ENCODE measurements at regions not wholly inside any gene's neighbourhood (a gene's known extent, or its start where the extent isn't known, plus 50 kb on each side); places are given as distances from the start of the nearest gene placed in this dataset.
"Not testable (repeated sequence)": the region's sequence is repeated elsewhere in the genome, so short reads cannot be mapped to it uniquely, and the experiment has no call there.

GRCh38 chr1:81259625-81260411 lies 540.9 kb upstream of the ADGRL2 start:
- no peaks in the 10 kb centered on the region for H3K36me3 ChIP-seq
- no peaks in the 10 kb centered on the region for H3K4me1 ChIP-seq
- DNase-seq (ENCODE audit: extremely low spot score) = no peak
- no peaks in the 10 kb centered on the region for H3K27me3 ChIP-seq
- WGBS = 87% methylated on average over 6 of the region's 6 CpGs
- TF ChIP-seq POLR2A (IDR thresholded peaks at IDR 0.05; ENCODE audit: low read depth) = no peak
- TF ChIP-seq, protein P1, sequence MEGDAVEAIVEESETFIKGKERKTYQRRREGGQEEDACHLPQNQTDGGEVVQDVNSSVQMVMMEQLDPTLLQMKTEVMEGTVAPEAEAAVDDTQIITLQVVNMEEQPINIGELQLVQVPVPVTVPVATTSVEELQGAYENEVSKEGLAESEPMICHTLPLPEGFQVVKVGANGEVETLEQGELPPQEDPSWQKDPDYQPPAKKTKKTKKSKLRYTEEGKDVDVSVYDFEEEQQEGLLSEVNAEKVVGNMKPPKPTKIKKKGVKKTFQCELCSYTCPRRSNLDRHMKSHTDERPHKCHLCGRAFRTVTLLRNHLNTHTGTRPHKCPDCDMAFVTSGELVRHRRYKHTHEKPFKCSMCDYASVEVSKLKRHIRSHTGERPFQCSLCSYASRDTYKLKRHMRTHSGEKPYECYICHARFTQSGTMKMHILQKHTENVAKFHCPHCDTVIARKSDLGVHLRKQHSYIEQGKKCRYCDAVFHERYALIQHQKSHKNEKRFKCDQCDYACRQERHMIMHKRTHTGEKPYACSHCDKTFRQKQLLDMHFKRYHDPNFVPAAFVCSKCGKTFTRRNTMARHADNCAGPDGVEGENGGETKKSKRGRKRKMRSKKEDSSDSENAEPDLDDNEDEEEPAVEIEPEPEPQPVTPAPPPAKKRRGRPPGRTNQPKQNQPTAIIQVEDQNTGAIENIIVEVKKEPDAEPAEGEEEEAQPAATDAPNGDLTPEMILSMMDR (IDR thresholded peaks at IDR 0.05) = no peak
- TF ChIP-seq POLR2AphosphoS5 (IDR thresholded peaks at IDR 0.05) = no peak
- TF ChIP-seq EP300 (IDR thresholded peaks at IDR 0.05) = no peak
- intact Hi-C loops (cut with DNase I) = no loop called here
- H3K9me3 ChIP-seq = no peaks in the 10 kb centered on the region
- no peak overlapping the region for H3K4me3 ChIP-seq
- H3K27ac ChIP-seq (replicated peaks in 1 of 4) = no peak overlapping the region

DNA sequence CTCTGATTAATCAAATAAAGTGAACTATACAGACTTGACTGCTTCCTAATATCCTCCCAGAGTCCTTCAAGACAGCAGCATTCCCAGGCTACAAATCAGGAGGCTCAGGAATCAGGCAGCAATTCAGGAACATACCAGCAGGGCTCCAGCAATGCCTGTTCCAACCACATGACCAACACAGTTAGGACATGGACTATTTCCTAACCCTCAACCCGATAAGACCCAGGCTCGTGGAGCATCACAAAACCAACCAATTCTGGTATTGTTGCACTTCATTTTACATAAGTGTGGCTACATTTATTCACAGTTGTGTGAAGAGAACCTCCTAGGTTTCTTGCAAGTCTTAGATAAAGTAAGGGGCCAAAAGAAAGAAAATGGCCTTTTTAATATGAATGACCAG lies 546.2 kb upstream of the ADGRL2 start:
- 89% methylated on average over 2 of the region's 2 CpGs for WGBS
- no peak for TF ChIP-seq EP300 (IDR thresholded peaks at IDR 0.05)
- TF ChIP-seq POLR2A (IDR thresholded peaks at IDR 0.05; ENCODE audit: low read depth) = no peak
- no peak for TF ChIP-seq POLR2AphosphoS5 (IDR thresholded peaks at IDR 0.05)
- TF ChIP-seq, protein P1 (IDR thresholded peaks at IDR 0.05) = no peak
- H3K4me1 ChIP-seq = no peaks in the 10 kb centered on the region
- no peak overlapping the region for H3K4me3 ChIP-seq
- no peak overlapping the region for H3K27ac ChIP-seq (replicated peaks in 1 of 4)
- no peaks in the 10 kb centered on the region for H3K36me3 ChIP-seq
- intact Hi-C loops (cut with DNase I) = no loop called here
- DNase-seq (ENCODE audit: extremely low spot score) = no peak
- no peaks in the 10 kb centered on the region for H3K9me3 ChIP-seq
- no peaks in the 10 kb centered on the region for H3K27me3 ChIP-seq

GRCh38 chr1:81254068-81254467 lies 546.7 kb upstream of the ADGRL2 start:
- no peak overlapping the region for H3K27ac ChIP-seq (replicated peaks in 1 of 4)
- H3K9me3 ChIP-seq = no peaks in the 10 kb centered on the region
- H3K4me3 ChIP-seq = no peak overlapping the region
- intact Hi-C loops (cut with DNase I) = no loop called here
- no peaks in the 10 kb centered on the region for H3K27me3 ChIP-seq
- H3K36me3 ChIP-seq = no peaks in the 10 kb centered on the region
- H3K4me1 ChIP-seq = no peaks in the 10 kb centered on the region
- TF ChIP-seq POLR2AphosphoS5 (IDR thresholded peaks at IDR 0.05) (no peak), EP300 (IDR thresholded peaks at IDR 0.05) (no peak), POLR2A (IDR thresholded peaks at IDR 0.05; ENCODE audit: low read depth) (no peak)
- TF ChIP-seq, protein P1 (IDR thresholded peaks at IDR 0.05) = no peak
- WGBS = 100% methylated on average over 2 of the region's 2 CpGs
- no peak for DNase-seq (ENCODE audit: extremely low spot score)

- no peak for TF ChIP-seq EP300 (IDR thresholded peaks at IDR 0.05)
- TF ChIP-seq, protein P1 (IDR thresholded peaks at IDR 0.05) = no peak
- no peak for TF ChIP-seq POLR2AphosphoS5 (IDR thresholded peaks at IDR 0.05)
- no peak for TF ChIP-seq POLR2A (IDR thresholded peaks at IDR 0.05; ENCODE audit: low read depth)
These were observed 548.1 kb upstream of the ADGRL2 start for GRCh38 chr1:81252471-81253151.

DNA sequence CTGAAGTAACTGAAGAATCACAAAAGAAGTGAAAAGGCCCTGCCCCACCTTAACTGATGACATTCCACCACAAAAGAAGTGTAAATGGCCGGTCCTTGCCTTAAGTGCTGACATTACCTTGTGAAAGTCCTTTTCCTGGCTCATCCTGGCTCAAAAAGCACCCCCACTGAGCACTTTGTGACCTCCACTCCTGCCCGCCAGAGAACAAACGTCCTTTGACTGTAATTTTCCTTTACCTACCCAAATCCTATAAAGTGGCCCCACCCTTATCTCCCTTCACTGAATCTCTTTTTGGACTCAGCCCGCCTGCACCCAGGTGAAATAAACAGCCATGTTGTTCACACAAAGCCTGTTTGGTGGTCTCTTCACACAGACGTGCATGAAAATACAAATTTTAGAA lies 549.9 kb upstream of the ADGRL2 start:
- H3K27ac ChIP-seq (replicated peaks in 1 of 4); DNase-seq (ENCODE audit: extremely low spot score); H3K27me3 ChIP-seq; intact Hi-C loops (cut with DNase I); H3K4me1 ChIP-seq; H3K36me3 ChIP-seq; H3K9me3 ChIP-seq; H3K4me3 ChIP-seq: not testable (repeated sequence)
- WGBS = 80% methylated on average over 4 of the region's 5 CpGs

More at GRCh38 chr1:81252471-81253151, 548.1 kb upstream of the ADGRL2 start:
- intact Hi-C loops (cut with DNase I) = no loop called here
- Histone ChIP-seq H3K4me1 (no peaks in the 10 kb centered on the region), H3K9me3 (no peaks in the 10 kb centered on the region), H3K27ac (replicated peaks in 1 of 4) (no peak overlapping the region), H3K4me3 (no peak overlapping the region), H3K27me3 (no peaks in the 10 kb centered on the region), H3K36me3 (no peaks in the 10 kb centered on the region)
- DNase-seq (ENCODE audit: extremely low spot score) = no peak

DNA sequence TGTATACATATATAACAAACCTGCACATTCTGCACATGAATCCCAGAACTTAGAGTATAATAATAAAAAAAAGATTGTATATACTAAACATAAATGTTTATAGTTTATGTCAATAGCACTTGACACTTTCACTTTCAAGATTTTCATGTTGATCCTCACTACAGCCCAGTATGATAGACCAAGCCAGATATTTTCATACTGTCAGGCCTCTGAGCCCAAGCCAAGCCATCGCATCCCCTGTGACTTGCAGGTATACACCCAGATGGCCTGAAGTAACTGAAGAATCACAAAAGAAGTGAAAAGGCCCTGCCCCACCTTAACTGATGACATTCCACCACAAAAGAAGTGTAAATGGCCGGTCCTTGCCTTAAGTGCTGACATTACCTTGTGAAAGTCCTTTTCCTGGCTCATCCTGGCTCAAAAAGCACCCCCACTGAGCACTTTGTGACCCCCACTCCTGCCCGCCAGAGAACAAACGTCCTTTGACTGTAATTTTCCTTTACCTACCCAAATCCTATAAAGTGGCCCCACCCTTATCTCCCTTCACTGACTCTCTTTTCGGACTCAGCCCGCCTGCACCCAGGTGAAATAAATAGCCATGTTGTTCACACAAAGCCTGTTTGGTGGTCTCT lies 555.5 kb upstream of the ADGRL2 start:
- H3K4me1 ChIP-seq; H3K4me3 ChIP-seq; H3K36me3 ChIP-seq; H3K9me3 ChIP-seq; intact Hi-C loops (cut with DNase I); H3K27ac ChIP-seq (replicated peaks in 1 of 4); DNase-seq (ENCODE audit: extremely low spot score); H3K27me3 ChIP-seq: not testable (repeated sequence)
- WGBS = 79% methylated on average over 6 of the region's 6 CpGs

- H3K27ac ChIP-seq (replicated peaks in 1 of 4); H3K36me3 ChIP-seq; H3K4me3 ChIP-seq; H3K9me3 ChIP-seq; H3K4me1 ChIP-seq; intact Hi-C loops (cut with DNase I); H3K27me3 ChIP-seq; DNase-seq (ENCODE audit: extremely low spot score): not testable (repeated sequence)
- 84% methylated on average over 3 of the region's 3 CpGs for WGBS
These were observed 556.1 kb upstream of the ADGRL2 start for GRCh38 chr1:81244612-81245011.
